ENCODE measurements at regions not wholly inside any gene's neighbourhood (a gene's known extent, or its start where the extent isn't known, plus 50 kb on each side); places are given as distances from the start of the nearest gene placed in this dataset.

- Mint-ChIP-seq H3K4me1 (peaks cover 16% of the 10 kb centered on the region), H3K27ac (no peak overlapping the region), H3K4me3 (no peak overlapping the region), H3K9me3 (no peaks in the 10 kb centered on the region), H3K36me3 (no peaks in the 10 kb centered on the region)
- DNase-seq (ENCODE audit: low spot score in 2 of 2): no peak
- no peak for ATAC-seq
Measured at GRCh38 chr4:3829211-3829955, 63.2 kb downstream of the ADRA2C start.

GRCh38 chr4:3829956-3830773 is 64.0 kb downstream of the ADRA2C start:
- Mint-ChIP-seq H3K4me1 (peaks cover 16% of the 10 kb centered on the region), H3K36me3 (no peaks in the 10 kb centered on the region), H3K9me3 (no peaks in the 10 kb centered on the region), H3K4me3 (no peak overlapping the region), H3K27ac (no peak overlapping the region)
- DNase-seq (ENCODE audit: low spot score in 2 of 2) (no peak), ATAC-seq (no peak)

- Mint-ChIP-seq H3K27ac (no peak overlapping the region), H3K4me3 (no peak overlapping the region), H3K9me3 (no peaks in the 10 kb centered on the region), H3K4me1 (peaks cover 15% of the 10 kb centered on the region), H3K36me3 (no peaks in the 10 kb centered on the region)
- ATAC-seq (no peak), DNase-seq (ENCODE audit: low spot score in 2 of 2) (no peak)
Measured at GRCh38 chr4:3830774-3831528, 64.8 kb downstream of the ADRA2C start.

GRCh38 chr4:3831529-3832150 is 65.5 kb downstream of the ADRA2C start:
- Mint-ChIP-seq H3K36me3 (no peaks in the 10 kb centered on the region), H3K27ac (no peak overlapping the region), H3K4me3 (no peak overlapping the region), H3K9me3 (no peaks in the 10 kb centered on the region), H3K4me1 (peaks cover 17% of the 10 kb centered on the region)
- ATAC-seq (no peak), DNase-seq (ENCODE audit: low spot score in 2 of 2) (no peak)

- Mint-ChIP-seq H3K4me3 (no peak overlapping the region), H3K36me3 (no peaks in the 10 kb centered on the region), H3K4me1 (peaks cover 24% of the 10 kb centered on the region), H3K27ac (no peak overlapping the region), H3K9me3 (no peaks in the 10 kb centered on the region)
- ATAC-seq (no peak), DNase-seq (ENCODE audit: low spot score in 2 of 2) (no peak)
Measured at GRCh38 chr4:3832536-3833220, 66.5 kb downstream of the ADRA2C start.

GRCh38 chr4:3833326-3833989 is 67.3 kb downstream of the ADRA2C start:
- no peak for DNase-seq (ENCODE audit: low spot score in 2 of 2)
- no peak overlapping the region for H3K4me3 Mint-ChIP-seq
- ATAC-seq: no peak
- no peaks in the 10 kb centered on the region for H3K9me3 Mint-ChIP-seq
- peaks cover 24% of the 10 kb centered on the region for H3K4me1 Mint-ChIP-seq
- H3K36me3 Mint-ChIP-seq: no peaks in the 10 kb centered on the region
- no peak overlapping the region for H3K27ac Mint-ChIP-seq

- DNase-seq (ENCODE audit: low spot score in 2 of 2) (no peak), ATAC-seq (no peak)
- H3K9me3 Mint-ChIP-seq: no peaks in the 10 kb centered on the region
- H3K4me1 Mint-ChIP-seq: peaks cover 24% of the 10 kb centered on the region
- no peak overlapping the region for H3K27ac Mint-ChIP-seq
- H3K36me3 Mint-ChIP-seq: no peaks in the 10 kb centered on the region
- no peak overlapping the region for H3K4me3 Mint-ChIP-seq
Measured at GRCh38 chr4:3834186-3834662, 68.0 kb downstream of the ADRA2C start.

GRCh38 chr4:3834663-3835521 is 68.7 kb downstream of the ADRA2C start:
- H3K4me3 Mint-ChIP-seq: no peak overlapping the region
- DNase-seq (ENCODE audit: low spot score in 2 of 2) (no peak), ATAC-seq (no peak)
- H3K4me1 Mint-ChIP-seq: peaks cover 24% of the 10 kb centered on the region
- H3K36me3 Mint-ChIP-seq: no peaks in the 10 kb centered on the region
- no peaks in the 10 kb centered on the region for H3K9me3 Mint-ChIP-seq
- no peak overlapping the region for H3K27ac Mint-ChIP-seq

- Mint-ChIP-seq H3K36me3 (no peaks in the 10 kb centered on the region), H3K4me3 (no peak overlapping the region), H3K27ac (no peak overlapping the region), H3K9me3 (no peaks in the 10 kb centered on the region), H3K4me1 (peaks cover 24% of the 10 kb centered on the region)
- no peak for DNase-seq (ENCODE audit: low spot score in 2 of 2)
- ATAC-seq: no peak
Measured at GRCh38 chr4:3835527-3836405, 69.6 kb downstream of the ADRA2C start.

- Mint-ChIP-seq H3K4me3 (no peak overlapping the region), H3K9me3 (no peaks in the 10 kb centered on the region), H3K36me3 (no peaks in the 10 kb centered on the region), H3K27ac (no peak overlapping the region), H3K4me1 (peaks cover 24% of the 10 kb centered on the region)
- DNase-seq (ENCODE audit: low spot score in 2 of 2): no peak
- ATAC-seq: no peak
Measured at GRCh38 chr4:3836406-3836755, 70.2 kb downstream of the ADRA2C start.

GRCh38 chr4:3836756-3837601 is 70.8 kb downstream of the ADRA2C start:
- H3K36me3 Mint-ChIP-seq: no peaks in the 10 kb centered on the region
- H3K27ac Mint-ChIP-seq: no peak overlapping the region
- peaks cover 24% of the 10 kb centered on the region for H3K4me1 Mint-ChIP-seq
- no peak overlapping the region for H3K4me3 Mint-ChIP-seq
- no peaks in the 10 kb centered on the region for H3K9me3 Mint-ChIP-seq
- ATAC-seq (no peak), DNase-seq (ENCODE audit: low spot score in 2 of 2) (peak in 1 of 2 donors; percentile 50)
